ENCODE measurements at regions not wholly inside any gene's neighbourhood (a gene's known extent, or its start where the extent isn't known, plus 50 kb on each side); places are given as distances from the start of the nearest gene placed in this dataset.

- TF ChIP-seq ZNF274 (CRISPR knock-in tag; IDR thresholded peaks at IDR 0.05) (no peak), HCFC1 (IDR thresholded peaks at IDR 0.05; ENCODE audit: low read depth, low read length) (no peak)
Observed at GRCh38 chr5:119795768-119796167, 166.4 kb downstream of the FAM170A start.

Measured in HepG2 (cell line).